ENCODE measurements at regions not wholly inside any gene's neighbourhood (a gene's known extent, or its start where the extent isn't known, plus 50 kb on each side); places are given as distances from the start of the nearest gene placed in this dataset.

GRCh38 chr11:16577490-16577889 is 161.0 kb upstream of the C11orf58 start:
- TF ChIP-seq, protein P1, sequence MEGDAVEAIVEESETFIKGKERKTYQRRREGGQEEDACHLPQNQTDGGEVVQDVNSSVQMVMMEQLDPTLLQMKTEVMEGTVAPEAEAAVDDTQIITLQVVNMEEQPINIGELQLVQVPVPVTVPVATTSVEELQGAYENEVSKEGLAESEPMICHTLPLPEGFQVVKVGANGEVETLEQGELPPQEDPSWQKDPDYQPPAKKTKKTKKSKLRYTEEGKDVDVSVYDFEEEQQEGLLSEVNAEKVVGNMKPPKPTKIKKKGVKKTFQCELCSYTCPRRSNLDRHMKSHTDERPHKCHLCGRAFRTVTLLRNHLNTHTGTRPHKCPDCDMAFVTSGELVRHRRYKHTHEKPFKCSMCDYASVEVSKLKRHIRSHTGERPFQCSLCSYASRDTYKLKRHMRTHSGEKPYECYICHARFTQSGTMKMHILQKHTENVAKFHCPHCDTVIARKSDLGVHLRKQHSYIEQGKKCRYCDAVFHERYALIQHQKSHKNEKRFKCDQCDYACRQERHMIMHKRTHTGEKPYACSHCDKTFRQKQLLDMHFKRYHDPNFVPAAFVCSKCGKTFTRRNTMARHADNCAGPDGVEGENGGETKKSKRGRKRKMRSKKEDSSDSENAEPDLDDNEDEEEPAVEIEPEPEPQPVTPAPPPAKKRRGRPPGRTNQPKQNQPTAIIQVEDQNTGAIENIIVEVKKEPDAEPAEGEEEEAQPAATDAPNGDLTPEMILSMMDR (IDR thresholded peaks at IDR 0.05 in 8 of 11, conservative IDR thresholded peaks at IDR 0.05 in 3 of 11): no peak
- no peak for TF ChIP-seq POLR2A (IDR thresholded peaks at IDR 0.05)
- TF ChIP-seq POLR2AphosphoS5 (IDR thresholded peaks at IDR 0.05): no peak

All from spleen (tissue), 7 donors.